ENCODE measurements at regions not wholly inside any gene's neighbourhood (a gene's known extent, or its start where the extent isn't known, plus 50 kb on each side); places are given as distances from the start of the nearest gene placed in this dataset.

GRCh38 chr3:82802501-82802900 lies 1041.1 kb upstream of the GBE1 start:
- Histone ChIP-seq H3K4me2 (ENCODE audit: insufficient read depth, low read length) (no peak overlapping the region), H3K9ac (ENCODE audit: insufficient read depth in 1 of 2, low read depth in 2 of 2, low read length in 2 of 2) (no peak overlapping the region), H3K9me3 (replicated peaks; ENCODE audit: control insufficient read depth, insufficient read depth, low read depth, low read length) (no peaks in the 10 kb centered on the region), H3K4me1 (replicated peaks in 1 of 2; ENCODE audit: control insufficient read depth in 2 of 2, insufficient read depth in 2 of 2, low read length in 2 of 2) (no peaks in the 10 kb centered on the region), H3K36me3 (ENCODE audit: control insufficient read depth, insufficient read depth, low read length) (no peaks in the 10 kb centered on the region), H3K27ac (ENCODE audit: extremely low read depth, low read depth, low read length) (no peak overlapping the region), H3K9me1 (ENCODE audit: control insufficient read depth, insufficient read depth, low read length) (no peaks in the 10 kb centered on the region), H3K4me3 (no peak overlapping the region), H3K27me3 (ENCODE audit: control insufficient read depth in 2 of 2, insufficient read depth in 2 of 2, low read length in 2 of 2) (no peaks in the 10 kb centered on the region), H4K20me1 (replicated peaks; ENCODE audit: control insufficient read depth, insufficient read depth, low read length) (no peaks in the 10 kb centered on the region), H2AFZ (ENCODE audit: low read depth, low read length) (no peak overlapping the region), H3K79me2 (ENCODE audit: control insufficient read depth, insufficient read depth, low read length) (no peaks in the 10 kb centered on the region)
- no peak for TF ChIP-seq E2F6 (IDR thresholded peaks at IDR 0.05; ENCODE audit: borderline replicate concordance in 1 of 2, extremely low read depth in 1 of 2, insufficient read depth in 1 of 2, insufficient read length in 1 of 2, low read depth in 1 of 2, low read length in 1 of 2, poor library complexity in 1 of 2, severe bottlenecking in 1 of 2)
- intact Hi-C loops (cut with micrococcal nuclease), result no loop called here
- FAIRE-seq, result no peak
- in situ Hi-C loops (cut with MboI), result no loop called here
- ChIA-PET CTCF (ENCODE audit: low intra/inter-chr PET ratio) (no interaction called here), POLR2A (no interaction called here)
- DNase-seq (ENCODE audit: extremely low read depth in 1 of 4, low spot score in 3 of 4), result no peak
- 0% methylated on average over 2 of the region's 2 CpGs for WGBS (ENCODE audit: insufficient coverage, low coverage, missing lambda C conversion rate)
- BruUV-seq (replicated peaks), result no TSS peak
- ATAC-seq, result no peak

DNA sequence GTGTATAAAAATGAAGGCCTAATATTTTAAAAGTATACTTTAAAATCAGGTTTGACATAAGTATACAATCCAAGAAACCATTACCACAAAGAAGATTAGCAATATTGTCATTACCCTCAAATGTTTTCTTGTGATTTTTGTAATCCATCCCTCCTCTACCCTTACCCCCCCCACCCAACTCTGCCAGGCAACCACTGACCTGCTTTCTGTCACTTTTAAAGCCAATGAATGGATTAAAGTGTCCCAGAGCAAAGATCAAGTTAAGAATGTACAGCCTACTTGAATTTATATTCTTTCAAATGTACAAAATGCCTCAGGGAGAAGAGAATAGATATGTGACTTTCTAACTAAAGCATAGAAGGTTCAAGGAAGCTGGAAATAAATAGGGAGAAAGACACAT lies 1038.8 kb upstream of the GBE1 start:
- in situ Hi-C loops (cut with MboI), result no loop called here
- no peak for ATAC-seq
- DNase-seq (ENCODE audit: extremely low read depth in 1 of 4, low spot score in 3 of 4), result no peak
- intact Hi-C loops (cut with micrococcal nuclease), result no loop called here
- Histone ChIP-seq H4K20me1 (replicated peaks; ENCODE audit: control insufficient read depth, insufficient read depth, low read length) (no peaks in the 10 kb centered on the region), H3K36me3 (ENCODE audit: control insufficient read depth, insufficient read depth, low read length) (no peaks in the 10 kb centered on the region), H3K4me2 (ENCODE audit: insufficient read depth, low read length) (no peak overlapping the region), H3K9ac (ENCODE audit: insufficient read depth in 1 of 2, low read depth in 2 of 2, low read length in 2 of 2) (no peak overlapping the region), H3K27ac (ENCODE audit: extremely low read depth, low read depth, low read length) (no peak overlapping the region), H3K27me3 (ENCODE audit: control insufficient read depth in 2 of 2, insufficient read depth in 2 of 2, low read length in 2 of 2) (no peaks in the 10 kb centered on the region), H3K9me1 (ENCODE audit: control insufficient read depth, insufficient read depth, low read length) (no peaks in the 10 kb centered on the region), H3K4me1 (replicated peaks in 1 of 2; ENCODE audit: control insufficient read depth in 2 of 2, insufficient read depth in 2 of 2, low read length in 2 of 2) (no peaks in the 10 kb centered on the region), H3K9me3 (replicated peaks; ENCODE audit: control insufficient read depth, insufficient read depth, low read depth, low read length) (no peaks in the 10 kb centered on the region), H3K4me3 (no peak overlapping the region), H3K79me2 (ENCODE audit: control insufficient read depth, insufficient read depth, low read length) (no peaks in the 10 kb centered on the region), H2AFZ (ENCODE audit: low read depth, low read length) (no peak overlapping the region)
- no TSS peak for BruUV-seq (replicated peaks)
- no peak for FAIRE-seq
- CTCF ChIA-PET (ENCODE audit: low intra/inter-chr PET ratio), result no interaction called here
- POLR2A ChIA-PET, result no interaction called here
- TF ChIP-seq ZBTB11 (CRISPR knock-in tag; IDR thresholded peaks at IDR 0.05), result no peak
- TF ChIP-seq, protein P1, sequence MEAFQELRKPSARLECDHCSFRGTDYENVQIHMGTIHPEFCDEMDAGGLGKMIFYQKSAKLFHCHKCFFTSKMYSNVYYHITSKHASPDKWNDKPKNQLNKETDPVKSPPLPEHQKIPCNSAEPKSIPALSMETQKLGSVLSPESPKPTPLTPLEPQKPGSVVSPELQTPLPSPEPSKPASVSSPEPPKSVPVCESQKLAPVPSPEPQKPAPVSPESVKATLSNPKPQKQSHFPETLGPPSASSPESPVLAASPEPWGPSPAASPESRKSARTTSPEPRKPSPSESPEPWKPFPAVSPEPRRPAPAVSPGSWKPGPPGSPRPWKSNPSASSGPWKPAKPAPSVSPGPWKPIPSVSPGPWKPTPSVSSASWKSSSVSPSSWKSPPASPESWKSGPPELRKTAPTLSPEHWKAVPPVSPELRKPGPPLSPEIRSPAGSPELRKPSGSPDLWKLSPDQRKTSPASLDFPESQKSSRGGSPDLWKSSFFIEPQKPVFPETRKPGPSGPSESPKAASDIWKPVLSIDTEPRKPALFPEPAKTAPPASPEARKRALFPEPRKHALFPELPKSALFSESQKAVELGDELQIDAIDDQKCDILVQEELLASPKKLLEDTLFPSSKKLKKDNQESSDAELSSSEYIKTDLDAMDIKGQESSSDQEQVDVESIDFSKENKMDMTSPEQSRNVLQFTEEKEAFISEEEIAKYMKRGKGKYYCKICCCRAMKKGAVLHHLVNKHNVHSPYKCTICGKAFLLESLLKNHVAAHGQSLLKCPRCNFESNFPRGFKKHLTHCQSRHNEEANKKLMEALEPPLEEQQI (IDR thresholded peaks at IDR 0.05), result no peak
